ENCODE measurements at regions not wholly inside any gene's neighbourhood (a gene's known extent, or its start where the extent isn't known, plus 50 kb on each side); places are given as distances from the start of the nearest gene placed in this dataset.

DNA sequence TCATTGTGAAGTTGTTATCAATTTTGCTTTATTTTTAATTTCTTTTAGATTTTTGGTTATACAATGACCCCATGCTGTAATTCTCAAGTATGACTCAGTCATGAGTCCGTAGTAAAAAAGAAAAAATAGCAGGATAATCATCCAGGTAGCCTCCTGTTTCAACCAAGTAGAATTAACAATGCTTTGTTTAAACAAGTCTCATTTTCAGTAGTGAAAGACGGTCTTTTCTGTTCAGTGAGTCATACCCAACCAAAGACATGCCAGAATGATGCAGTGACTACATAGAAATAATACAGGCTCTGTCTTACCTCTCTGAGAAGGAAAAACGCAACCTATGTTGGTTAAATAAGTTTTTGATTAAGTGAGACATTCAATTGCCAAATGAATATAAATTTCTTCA, 67.8 kb upstream of the DSC1 start:
- no peaks in the 10 kb centered on the region for H3K36me3 ChIP-seq (replicated peaks; ENCODE audit: low read depth, low read length)
- no peak overlapping the region for H2AFZ ChIP-seq (ENCODE audit: low read depth, low read length)
- no peaks in the 10 kb centered on the region for H3K79me2 ChIP-seq (ENCODE audit: low read length)
- TF ChIP-seq CTCF (IDR thresholded peaks at IDR 0.05; ENCODE audit: low read depth, low read length) = no peak
- TF ChIP-seq EZH2phosphoT487 (IDR thresholded peaks at IDR 0.05; ENCODE audit: low read depth) = no peak
- no peaks in the 10 kb centered on the region for H3K9me3 ChIP-seq (ENCODE audit: insufficient read depth, low read length)
- no peaks in the 10 kb centered on the region for H3K27me3 ChIP-seq (ENCODE audit: low read depth, low read length)
- no peak overlapping the region for H3K27ac ChIP-seq (ENCODE audit: low read length)
- H4K20me1 ChIP-seq (ENCODE audit: insufficient read depth, low read length) = no peaks in the 10 kb centered on the region
- no peak overlapping the region for H3K4me2 ChIP-seq (ENCODE audit: low read length)
- 0 out of 2 replicates have a peak, but pooled peaks cover 4% of the 10 kb centered on the region for H3K4me1 ChIP-seq (ENCODE audit: low read length)
- no peak overlapping the region for H3K4me3 ChIP-seq (ENCODE audit: low read length)
- no peak overlapping the region for H3K9ac ChIP-seq (ENCODE audit: low read length)

DNA sequence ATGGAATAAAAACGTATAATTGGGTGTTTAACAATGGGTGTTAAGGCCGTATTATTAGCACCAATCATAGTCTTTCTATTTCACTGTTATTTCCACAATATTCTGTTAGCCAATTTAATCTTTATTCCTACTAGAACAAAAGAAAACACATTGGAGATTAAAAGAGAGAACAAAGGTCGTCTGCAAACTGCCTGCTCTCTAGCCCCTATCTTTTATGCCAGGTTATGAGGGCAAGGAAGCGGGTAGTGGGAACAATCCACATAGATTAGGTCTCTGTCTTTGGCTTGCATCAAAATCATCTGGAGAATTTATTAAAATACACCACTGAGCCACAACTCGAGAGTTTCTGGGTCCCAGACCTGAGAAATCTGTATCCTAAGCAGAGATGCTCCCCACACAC, 69.4 kb upstream of the DSC1 start:
- Histone ChIP-seq H4K20me1 (ENCODE audit: insufficient read depth, low read length) (no peaks in the 10 kb centered on the region), H3K9me3 (ENCODE audit: insufficient read depth, low read length) (no peaks in the 10 kb centered on the region), H3K4me3 (ENCODE audit: low read length) (no peak overlapping the region), H3K4me1 (ENCODE audit: low read length) (0 out of 2 replicates have a peak, but pooled peaks cover 4% of the 10 kb centered on the region), H3K4me2 (ENCODE audit: low read length) (no peak overlapping the region), H3K9ac (ENCODE audit: low read length) (no peak overlapping the region), H2AFZ (ENCODE audit: low read depth, low read length) (no peak overlapping the region), H3K27ac (ENCODE audit: low read length) (no peak overlapping the region), H3K27me3 (ENCODE audit: low read depth, low read length) (no peaks in the 10 kb centered on the region), H3K79me2 (ENCODE audit: low read length) (no peaks in the 10 kb centered on the region), H3K36me3 (replicated peaks; ENCODE audit: low read depth, low read length) (no peaks in the 10 kb centered on the region)
- no peak for TF ChIP-seq EZH2phosphoT487 (IDR thresholded peaks at IDR 0.05; ENCODE audit: low read depth)
- no peak for TF ChIP-seq CTCF (IDR thresholded peaks at IDR 0.05; ENCODE audit: low read depth, low read length)

DNA sequence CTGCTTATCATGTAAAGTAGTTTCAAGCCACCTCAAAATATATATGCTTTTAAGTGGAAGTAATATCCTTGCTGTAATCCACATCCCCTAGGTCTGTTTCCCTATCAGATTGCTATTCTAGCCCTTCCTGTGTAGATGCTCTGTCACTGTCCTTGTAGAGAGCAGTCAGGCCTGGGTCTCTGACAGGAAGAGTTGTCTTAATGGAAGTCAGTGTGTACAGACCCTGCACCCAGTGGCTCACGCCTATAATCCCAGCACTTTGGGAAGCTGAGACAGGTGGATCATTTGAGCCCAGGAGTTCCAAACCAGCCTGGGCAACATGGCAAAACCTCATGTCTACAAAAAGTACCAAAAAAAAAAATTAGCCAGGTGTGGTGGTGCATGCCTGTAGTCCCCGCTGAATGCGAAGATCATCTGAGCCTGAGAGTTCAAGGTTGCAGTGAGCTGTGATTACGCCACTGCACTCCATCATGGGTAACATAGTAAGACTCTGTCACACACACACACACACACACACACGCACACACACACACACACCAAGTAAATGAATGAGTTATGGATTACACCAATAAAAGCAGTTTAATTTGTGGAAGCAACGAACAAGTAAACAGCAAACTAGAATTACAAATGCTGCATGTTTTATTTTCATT, 70.2 kb upstream of the DSC1 start:
- Histone ChIP-seq H3K4me3 (ENCODE audit: low read length) (no peak overlapping the region), H2AFZ (ENCODE audit: low read depth, low read length) (no peak overlapping the region), H3K4me2 (ENCODE audit: low read length) (no peak overlapping the region), H3K9ac (ENCODE audit: low read length) (no peak overlapping the region), H4K20me1 (ENCODE audit: insufficient read depth, low read length) (no peaks in the 10 kb centered on the region), H3K9me3 (ENCODE audit: insufficient read depth, low read length) (no peaks in the 10 kb centered on the region), H3K27ac (ENCODE audit: low read length) (no peak overlapping the region), H3K36me3 (replicated peaks; ENCODE audit: low read depth, low read length) (no peaks in the 10 kb centered on the region), H3K79me2 (ENCODE audit: low read length) (no peaks in the 10 kb centered on the region), H3K4me1 (ENCODE audit: low read length) (0 out of 2 replicates have a peak, but pooled peaks cover 4% of the 10 kb centered on the region), H3K27me3 (ENCODE audit: low read depth, low read length) (no peaks in the 10 kb centered on the region)
- TF ChIP-seq CTCF (IDR thresholded peaks at IDR 0.05; ENCODE audit: low read depth, low read length) (no peak), EZH2phosphoT487 (IDR thresholded peaks at IDR 0.05; ENCODE audit: low read depth) (no peak)

GRCh38 chr18:31233621-31234275, 71.1 kb upstream of the DSC1 start:
- Histone ChIP-seq H3K4me3 (ENCODE audit: low read length) (no peak overlapping the region), H3K9ac (ENCODE audit: low read length) (no peak overlapping the region), H2AFZ (ENCODE audit: low read depth, low read length) (no peak overlapping the region)

More at GRCh38 chr18:31233621-31234275, 71.1 kb upstream of the DSC1 start:
- Histone ChIP-seq H3K9me3 (ENCODE audit: insufficient read depth, low read length) (no peaks in the 10 kb centered on the region), H3K27ac (ENCODE audit: low read length) (no peak overlapping the region), H4K20me1 (ENCODE audit: insufficient read depth, low read length) (no peaks in the 10 kb centered on the region), H3K27me3 (ENCODE audit: low read depth, low read length) (no peaks in the 10 kb centered on the region), H3K36me3 (replicated peaks; ENCODE audit: low read depth, low read length) (no peaks in the 10 kb centered on the region), H3K4me1 (ENCODE audit: low read length) (0 out of 2 replicates have a peak, but pooled peaks cover 4% of the 10 kb centered on the region), H3K4me2 (ENCODE audit: low read length) (peak overlapping the region; percentile 22; the same call in 1 of the 2 replicates), H3K79me2 (ENCODE audit: low read length) (no peaks in the 10 kb centered on the region)
- TF ChIP-seq EZH2phosphoT487 (IDR thresholded peaks at IDR 0.05; ENCODE audit: low read depth) (no peak), CTCF (IDR thresholded peaks at IDR 0.05; ENCODE audit: low read depth, low read length) (no peak)

Measured in OCI-LY3 (cell line).